Peyer's patch (tissue), 4 donors: ENCODE measurements at regions not wholly inside any gene's neighbourhood (a gene's known extent, or its start where the extent isn't known, plus 50 kb on each side); places are given as distances from the start of the nearest gene placed in this dataset.
"Not testable (repeated sequence)": the region's sequence is repeated elsewhere in the genome, so short reads cannot be mapped to it uniquely, and the experiment has no call there.

Experiments used
- CTCF ChIP-seq, 6 experiments: fragments of 450-650 bp in 4 of 6; fragments of 200-600 bp in 2 of 6; sonication (generic) in 1 of 6; IDR thresholded peaks; one replicate each; pipeline ENCODE4 v1.5.1; 2017 to 2019; ENCODE audit warnings: antibody characterized with exemption in 6 of 6, mild to moderate bottlenecking in 3 of 6, moderate library complexity in 1 of 6
- POLR2A ChIP-seq, 2 donors: fragments of 450-650 bp; IDR thresholded peaks; one replicate each; pipeline ENCODE4 v1.5.1; 2017; ENCODE audit warnings: antibody characterized with exemption in 2 of 2, mild to moderate bottlenecking in 2 of 2, moderate library complexity in 2 of 2

GRCh38 chr9:134550081-134550480 lies 91.5 kb upstream of the COL5A1 start:
- not testable (repeated sequence) for TF ChIP-seq CTCF, POLR2A (IDR thresholded peaks at IDR 0.05)
